ENCODE measurements at regions not wholly inside any gene's neighbourhood (a gene's known extent, or its start where the extent isn't known, plus 50 kb on each side); places are given as distances from the start of the nearest gene placed in this dataset.

DNA sequence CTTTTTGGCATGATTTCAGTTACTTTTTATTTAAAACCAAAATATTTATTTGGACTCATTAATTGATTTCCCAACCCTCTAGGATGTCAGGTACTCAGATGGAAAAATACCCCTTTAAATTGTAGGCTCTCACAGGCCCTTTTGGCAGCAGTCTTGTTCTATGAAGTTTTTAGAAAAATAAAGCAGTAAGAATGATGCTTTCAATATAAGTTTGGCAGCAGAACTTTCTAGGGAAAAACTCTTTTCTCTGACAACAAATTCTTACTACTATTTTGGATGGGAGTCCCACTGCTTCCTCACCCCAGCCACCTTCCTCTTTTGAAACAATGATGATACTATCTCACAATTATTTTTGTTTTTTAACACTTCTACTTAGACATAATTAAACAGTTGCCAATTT is 581.6 kb upstream of the SGCG start:
- no peaks in the 10 kb centered on the region for H3K9me1 ChIP-seq (replicated peaks; ENCODE audit: control insufficient read depth, extremely low read depth, insufficient read depth, low read length)
- intact Hi-C loops (cut with micrococcal nuclease): no loop called here
- no TSS peak for BruUV-seq (replicated peaks)
- peaks cover 6% of the 10 kb centered on the region for H3K9me3 ChIP-seq (replicated peaks; ENCODE audit: control insufficient read depth, insufficient read depth, low read length)
- H3K27ac ChIP-seq (ENCODE audit: insufficient read depth, low read depth, low read length): no peak overlapping the region
- FAIRE-seq: no peak
- H3K4me3 ChIP-seq (replicated peaks in 1 of 3; ENCODE audit: insufficient read depth in 1 of 3, low read depth in 1 of 3, low read length in 3 of 3): no peak overlapping the region
- H2AFZ ChIP-seq (ENCODE audit: low read depth, low read length): no peak overlapping the region
- TF ChIP-seq, protein P1, sequence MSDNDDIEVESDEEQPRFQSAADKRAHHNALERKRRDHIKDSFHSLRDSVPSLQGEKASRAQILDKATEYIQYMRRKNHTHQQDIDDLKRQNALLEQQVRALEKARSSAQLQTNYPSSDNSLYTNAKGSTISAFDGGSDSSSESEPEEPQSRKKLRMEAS (IDR thresholded peaks at IDR 0.05; ENCODE audit: insufficient read depth, insufficient read length): no peak
- TF ChIP-seq MYC (IDR thresholded peaks at IDR 0.05; ENCODE audit: low read depth, low read length): no peak
- TF ChIP-seq FOS (IDR thresholded peaks at IDR 0.05; ENCODE audit: borderline replicate concordance, insufficient read depth, low read length): no peak
- no peak for TF ChIP-seq POLR2AphosphoS5 (IDR thresholded peaks at IDR 0.05; ENCODE audit: insufficient read depth, low read depth, low read length)
- no peak for TF ChIP-seq POLR2A (IDR thresholded peaks at IDR 0.05; ENCODE audit: low read depth, low read length)
- TF ChIP-seq JUN (IDR thresholded peaks at IDR 0.05; ENCODE audit: borderline replicate concordance, insufficient read depth, insufficient read length, low read depth): no peak
- no peak for TF ChIP-seq EZH2 (IDR thresholded peaks at IDR 0.05; ENCODE audit: borderline replicate concordance, low read depth, low read length, severe bottlenecking)
- TF ChIP-seq GATA2 (IDR thresholded peaks at IDR 0.05; ENCODE audit: insufficient read depth, insufficient read length, low read depth, low read length): no peak
- TF ChIP-seq, protein P2, sequence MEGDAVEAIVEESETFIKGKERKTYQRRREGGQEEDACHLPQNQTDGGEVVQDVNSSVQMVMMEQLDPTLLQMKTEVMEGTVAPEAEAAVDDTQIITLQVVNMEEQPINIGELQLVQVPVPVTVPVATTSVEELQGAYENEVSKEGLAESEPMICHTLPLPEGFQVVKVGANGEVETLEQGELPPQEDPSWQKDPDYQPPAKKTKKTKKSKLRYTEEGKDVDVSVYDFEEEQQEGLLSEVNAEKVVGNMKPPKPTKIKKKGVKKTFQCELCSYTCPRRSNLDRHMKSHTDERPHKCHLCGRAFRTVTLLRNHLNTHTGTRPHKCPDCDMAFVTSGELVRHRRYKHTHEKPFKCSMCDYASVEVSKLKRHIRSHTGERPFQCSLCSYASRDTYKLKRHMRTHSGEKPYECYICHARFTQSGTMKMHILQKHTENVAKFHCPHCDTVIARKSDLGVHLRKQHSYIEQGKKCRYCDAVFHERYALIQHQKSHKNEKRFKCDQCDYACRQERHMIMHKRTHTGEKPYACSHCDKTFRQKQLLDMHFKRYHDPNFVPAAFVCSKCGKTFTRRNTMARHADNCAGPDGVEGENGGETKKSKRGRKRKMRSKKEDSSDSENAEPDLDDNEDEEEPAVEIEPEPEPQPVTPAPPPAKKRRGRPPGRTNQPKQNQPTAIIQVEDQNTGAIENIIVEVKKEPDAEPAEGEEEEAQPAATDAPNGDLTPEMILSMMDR (IDR thresholded peaks at IDR 0.05; ENCODE audit: extremely low read depth in 1 of 2, insufficient read depth in 1 of 2, low read depth in 1 of 2, low read length in 2 of 2): no peak
- no peaks in the 10 kb centered on the region for H3K79me2 ChIP-seq (ENCODE audit: control insufficient read depth, insufficient read depth, low read length)
- ChIA-PET CTCF (no interaction called here), POLR2A (no interaction called here)
- dilution Hi-C loops (cut with MboI; ENCODE audit: extremely low pct_ligation_motif_present, low sequenced_read_pairs): no loop called here
- no peaks in the 10 kb centered on the region for H3K36me3 ChIP-seq (ENCODE audit: control insufficient read depth in 2 of 2, extremely low read depth in 1 of 2, insufficient read depth in 2 of 2, low read length in 2 of 2)
- no peaks in the 10 kb centered on the region for H3K4me1 ChIP-seq (ENCODE audit: control insufficient read depth, extremely low read depth, insufficient read depth, low read length)
- no peak overlapping the region for H3K9ac ChIP-seq (replicated peaks; ENCODE audit: extremely low read depth, insufficient read depth, low read length)
- H3K4me2 ChIP-seq (ENCODE audit: insufficient read depth, low read length): no peak overlapping the region
- no peaks in the 10 kb centered on the region for H3K27me3 ChIP-seq (ENCODE audit: control insufficient read depth in 2 of 2, insufficient read depth in 2 of 2, low read length in 2 of 2)
- DNase-seq (ENCODE audit: low read depth, low spot score): no peak
- no peaks in the 10 kb centered on the region for H4K20me1 ChIP-seq (replicated peaks; ENCODE audit: control insufficient read depth, extremely low read depth, insufficient read depth, low read length)

Measured in endothelial cell of umbilical vein (primary cell).